ENCODE measurements at regions not wholly inside any gene's neighbourhood (a gene's known extent, or its start where the extent isn't known, plus 50 kb on each side); places are given as distances from the start of the nearest gene placed in this dataset.

DNA sequence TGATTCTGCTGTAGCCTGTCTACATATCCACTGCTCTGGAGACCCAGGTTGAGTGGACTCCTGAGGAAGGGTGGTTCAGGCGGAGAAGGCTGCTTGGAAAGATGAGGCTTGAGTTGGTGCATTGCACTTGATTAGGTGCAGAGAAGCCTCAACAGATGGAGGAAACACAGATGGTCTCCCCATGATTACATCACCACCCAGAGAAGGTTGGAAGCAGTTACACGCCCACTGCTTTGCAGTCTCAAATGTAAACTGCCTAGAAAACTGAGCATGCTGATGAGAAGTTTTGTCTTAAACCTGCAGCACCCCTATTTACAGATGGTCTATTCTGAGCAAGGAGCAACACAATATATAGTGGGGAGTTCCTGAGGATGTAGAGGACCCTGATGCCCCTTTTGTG is 266.6 kb downstream of the PIK3R1 start:
- TF ChIP-seq NRF1 (IDR thresholded peaks at IDR 0.05; ENCODE audit: low read depth, low read length) (no peak), POLR2AphosphoS5 (IDR thresholded peaks at IDR 0.05; ENCODE audit: low read depth, low read length) (no peak), EP300 (IDR thresholded peaks at IDR 0.05; ENCODE audit: borderline replicate concordance in 1 of 2, low read depth in 1 of 2, low read length in 1 of 2) (no peak)
- TF ChIP-seq, protein P1, sequence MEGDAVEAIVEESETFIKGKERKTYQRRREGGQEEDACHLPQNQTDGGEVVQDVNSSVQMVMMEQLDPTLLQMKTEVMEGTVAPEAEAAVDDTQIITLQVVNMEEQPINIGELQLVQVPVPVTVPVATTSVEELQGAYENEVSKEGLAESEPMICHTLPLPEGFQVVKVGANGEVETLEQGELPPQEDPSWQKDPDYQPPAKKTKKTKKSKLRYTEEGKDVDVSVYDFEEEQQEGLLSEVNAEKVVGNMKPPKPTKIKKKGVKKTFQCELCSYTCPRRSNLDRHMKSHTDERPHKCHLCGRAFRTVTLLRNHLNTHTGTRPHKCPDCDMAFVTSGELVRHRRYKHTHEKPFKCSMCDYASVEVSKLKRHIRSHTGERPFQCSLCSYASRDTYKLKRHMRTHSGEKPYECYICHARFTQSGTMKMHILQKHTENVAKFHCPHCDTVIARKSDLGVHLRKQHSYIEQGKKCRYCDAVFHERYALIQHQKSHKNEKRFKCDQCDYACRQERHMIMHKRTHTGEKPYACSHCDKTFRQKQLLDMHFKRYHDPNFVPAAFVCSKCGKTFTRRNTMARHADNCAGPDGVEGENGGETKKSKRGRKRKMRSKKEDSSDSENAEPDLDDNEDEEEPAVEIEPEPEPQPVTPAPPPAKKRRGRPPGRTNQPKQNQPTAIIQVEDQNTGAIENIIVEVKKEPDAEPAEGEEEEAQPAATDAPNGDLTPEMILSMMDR (IDR thresholded peaks at IDR 0.05) = no peak
- TF ChIP-seq, protein P2, sequence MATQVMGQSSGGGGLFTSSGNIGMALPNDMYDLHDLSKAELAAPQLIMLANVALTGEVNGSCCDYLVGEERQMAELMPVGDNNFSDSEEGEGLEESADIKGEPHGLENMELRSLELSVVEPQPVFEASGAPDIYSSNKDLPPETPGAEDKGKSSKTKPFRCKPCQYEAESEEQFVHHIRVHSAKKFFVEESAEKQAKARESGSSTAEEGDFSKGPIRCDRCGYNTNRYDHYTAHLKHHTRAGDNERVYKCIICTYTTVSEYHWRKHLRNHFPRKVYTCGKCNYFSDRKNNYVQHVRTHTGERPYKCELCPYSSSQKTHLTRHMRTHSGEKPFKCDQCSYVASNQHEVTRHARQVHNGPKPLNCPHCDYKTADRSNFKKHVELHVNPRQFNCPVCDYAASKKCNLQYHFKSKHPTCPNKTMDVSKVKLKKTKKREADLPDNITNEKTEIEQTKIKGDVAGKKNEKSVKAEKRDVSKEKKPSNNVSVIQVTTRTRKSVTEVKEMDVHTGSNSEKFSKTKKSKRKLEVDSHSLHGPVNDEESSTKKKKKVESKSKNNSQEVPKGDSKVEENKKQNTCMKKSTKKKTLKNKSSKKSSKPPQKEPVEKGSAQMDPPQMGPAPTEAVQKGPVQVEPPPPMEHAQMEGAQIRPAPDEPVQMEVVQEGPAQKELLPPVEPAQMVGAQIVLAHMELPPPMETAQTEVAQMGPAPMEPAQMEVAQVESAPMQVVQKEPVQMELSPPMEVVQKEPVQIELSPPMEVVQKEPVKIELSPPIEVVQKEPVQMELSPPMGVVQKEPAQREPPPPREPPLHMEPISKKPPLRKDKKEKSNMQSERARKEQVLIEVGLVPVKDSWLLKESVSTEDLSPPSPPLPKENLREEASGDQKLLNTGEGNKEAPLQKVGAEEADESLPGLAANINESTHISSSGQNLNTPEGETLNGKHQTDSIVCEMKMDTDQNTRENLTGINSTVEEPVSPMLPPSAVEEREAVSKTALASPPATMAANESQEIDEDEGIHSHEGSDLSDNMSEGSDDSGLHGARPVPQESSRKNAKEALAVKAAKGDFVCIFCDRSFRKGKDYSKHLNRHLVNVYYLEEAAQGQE (IDR thresholded peaks at IDR 0.05; ENCODE audit: low read depth, low read length) = no peak
